Panc1 (cell line): ENCODE measurements at regions not wholly inside any gene's neighbourhood (a gene's known extent, or its start where the extent isn't known, plus 50 kb on each side); places are given as distances from the start of the nearest gene placed in this dataset.

Experiments used
- ATAC-seq: fragments of 200-7000 bp; cut with Tn5 transposase; 2 replicates; pipeline ENCODE4 v1.9.1; 2020; ENCODE audit warnings: mild to moderate bottlenecking, moderate library complexity
- BruUV-seq: library from RNA; stranded (reverse); fragments of 400-500 nt; replicated peaks from 2 replicates; lab custom pipeline; 2021; lab: Mats Ljungman, UMichigan
- CTCF ChIA-PET: fragments of 300-600 bp; sonication (Branson Sonifier 250); formaldehyde crosslinking; loops from one replicate; lab custom pipeline; 2022; ENCODE audit warnings: antibody characterized with exemption; lab: Charles Lee
- POLR2A ChIA-PET: fragments of 300-600 bp; sonication (Branson Sonifier 250); formaldehyde crosslinking; loops from one replicate; lab custom pipeline; 2022; ENCODE audit warnings: antibody characterized with exemption; lab: Charles Lee
- DNase-seq: peaks from one replicate; pipeline ENCODE4 v3.0.0-alpha.2; 2010; ENCODE audit warnings: low read depth, low spot score
- H3K27ac ChIP-seq: 2 replicates; pipeline ENCODE4 v1.5.1; 2011; ENCODE audit warnings: mild to moderate bottlenecking, low read length, inconsistent platforms
- H3K27me3 ChIP-seq: fragments of 200-500 bp; sonication (Bioruptor generic); 2 replicates; pipeline ENCODE4 v1.6.0; 2014; ENCODE audit warnings: low read length, inconsistent platforms; ENCODE audit not compliant: control insufficient read depth, insufficient read depth
- H3K36me3 ChIP-seq: fragments of 200-500 bp; sonication (Bioruptor generic); 2 replicates; pipeline ENCODE4 v1.5.1; 2014; ENCODE audit warnings: inconsistent platforms, mild to moderate bottlenecking, low read length, moderate library complexity; ENCODE audit not compliant: control insufficient read depth, insufficient read depth
- H3K4me1 ChIP-seq: 2 replicates; pipeline ENCODE4 v1.5.1; 2011; ENCODE audit warnings: inconsistent platforms, mild to moderate bottlenecking, low read length, moderate library complexity; ENCODE audit not compliant: control insufficient read depth, insufficient read depth
- H3K4me3 ChIP-seq, 2 experiments: 2 replicates each; pipeline ENCODE4 v1.5.1; 2011 to 2012; ENCODE audit warnings: low read depth in 2 of 2, low read length in 2 of 2, mild to moderate bottlenecking in 2 of 2, inconsistent platforms in 1 of 2, moderate library complexity in 1 of 2
- H3K9me3 ChIP-seq: fragments of 200-500 bp; sonication (Bioruptor generic); 2 replicates; pipeline ENCODE4 v1.5.1; 2014; ENCODE audit warnings: low read depth, mild to moderate bottlenecking, inconsistent platforms, low read length, moderate library complexity; ENCODE audit not compliant: control insufficient read depth, insufficient read depth
- CTCF ChIP-seq: fragments of 450-650 bp; IDR thresholded peaks from 2 replicates; pipeline ENCODE4 v1.5.1; 2017; ENCODE audit warnings: mild to moderate bottlenecking
- POLR2AphosphoS5 ChIP-seq: IDR thresholded peaks from 2 replicates; pipeline ENCODE4 v1.6.1; 2012; ENCODE audit warnings: mild to moderate bottlenecking, low read depth, low read length, moderate library complexity
- REST ChIP-seq, 2 experiments: IDR thresholded peaks; 2 replicates each; pipeline ENCODE4 v1.6.1; 2011 to 2012; ENCODE audit warnings: low read depth in 2 of 2, control low read depth in 1 of 2, low read length in 1 of 2, mild to moderate bottlenecking in 1 of 2, moderate library complexity in 1 of 2; ENCODE audit not compliant: insufficient read depth in 1 of 2
- SIN3A ChIP-seq: IDR thresholded peaks from 2 replicates; pipeline ENCODE4 v1.6.1; 2012; ENCODE audit warnings: low read depth, mild to moderate bottlenecking, low read length, moderate library complexity, borderline replicate concordance; ENCODE audit not compliant: insufficient read depth
- TCF7L2 ChIP-seq: IDR thresholded peaks from 2 replicates; pipeline ENCODE4 v1.6.1; 2011; ENCODE audit warnings: mild to moderate bottlenecking, low read depth, low read length, inconsistent platforms
- in situ Hi-C: cut with HindIII; loops from 2 replicates; pipeline ENCODE4 v1.10.0; 2016; ENCODE audit warnings: low sequenced_read_pairs, low pct_unique_long_range_greater_than_20kb
- intact Hi-C: fragments of 100-400 bp; cut with micrococcal nuclease; formaldehyde crosslinking; loops from one replicate; pipeline ENCODE4 v1.10.0; 2022; ENCODE audit not compliant: unreplicated experiment

GRCh38 chr11:104279587-104279986 lies 115.6 kb upstream of the PDGFD start:
- ATAC-seq (no peak), DNase-seq (no peak)
- CTCF ChIA-PET = no interaction called here
- no TSS peak for BruUV-seq
- POLR2A ChIA-PET = no interaction called here
- no peaks in the 10 kb centered on the region for H3K36me3 ChIP-seq
- no peaks in the 10 kb centered on the region; the same call in 1 of the 2 replicates for H3K9me3 ChIP-seq
- in situ Hi-C loops (no loop called here), intact Hi-C loops (no loop called here)
- no peak overlapping the region for H3K27ac ChIP-seq
- no peak overlapping the region for H3K4me3 ChIP-seq
- H3K4me1 ChIP-seq = no peaks in the 10 kb centered on the region
- TF ChIP-seq CTCF = no peak
- no peak for TF ChIP-seq TCF7L2
- TF ChIP-seq SIN3A = no peak
- TF ChIP-seq POLR2AphosphoS5 = no peak
- no peak for TF ChIP-seq REST (IDR thresholded peaks at IDR 0.05; ENCODE audit: insufficient read depth in 1 of 2, low read depth in 2 of 2, low read length in 1 of 2)
- no peaks in the 10 kb centered on the region for H3K27me3 ChIP-seq

GRCh38 chr11:104275992-104276391 lies 112.0 kb upstream of the PDGFD start:
- in situ Hi-C loops = no loop called here
- DNase-seq (no peak), ATAC-seq (no peak)
- Histone ChIP-seq H3K36me3 (no peaks in the 10 kb centered on the region), H3K27me3 (no peaks in the 10 kb centered on the region), H3K9me3 (no peaks in the 10 kb centered on the region; the same call in 1 of the 2 replicates), H3K27ac (no peak overlapping the region), H3K4me3 (no peak overlapping the region), H3K4me1 (no peaks in the 10 kb centered on the region)
- intact Hi-C loops = no loop called here
- POLR2A ChIA-PET = no interaction called here
- CTCF ChIA-PET = no interaction called here
- no TSS peak for BruUV-seq
- TF ChIP-seq SIN3A = no peak
- no peak for TF ChIP-seq TCF7L2
- TF ChIP-seq REST (IDR thresholded peaks at IDR 0.05; ENCODE audit: insufficient read depth in 1 of 2, low read depth in 2 of 2, low read length in 1 of 2) = no peak
- TF ChIP-seq POLR2AphosphoS5 = no peak
- no peak for TF ChIP-seq CTCF
